ENCODE measurements at regions not wholly inside any gene's neighbourhood (a gene's known extent, or its start where the extent isn't known, plus 50 kb on each side); places are given as distances from the start of the nearest gene placed in this dataset.

- TF ChIP-seq POU2F2 (IDR thresholded peaks at IDR 0.05; ENCODE audit: low read depth, low read length) (no peak), POLR2A (IDR thresholded peaks at IDR 0.05; ENCODE audit: low read depth, low read length) (no peak)
Observed at GRCh38 chr6:66883453-66883852, 1176.4 kb upstream of the EYS start.

Data from GM12891 (cell line).